ENCODE measurements at regions not wholly inside any gene's neighbourhood (a gene's known extent, or its start where the extent isn't known, plus 50 kb on each side); places are given as distances from the start of the nearest gene placed in this dataset.

DNA sequence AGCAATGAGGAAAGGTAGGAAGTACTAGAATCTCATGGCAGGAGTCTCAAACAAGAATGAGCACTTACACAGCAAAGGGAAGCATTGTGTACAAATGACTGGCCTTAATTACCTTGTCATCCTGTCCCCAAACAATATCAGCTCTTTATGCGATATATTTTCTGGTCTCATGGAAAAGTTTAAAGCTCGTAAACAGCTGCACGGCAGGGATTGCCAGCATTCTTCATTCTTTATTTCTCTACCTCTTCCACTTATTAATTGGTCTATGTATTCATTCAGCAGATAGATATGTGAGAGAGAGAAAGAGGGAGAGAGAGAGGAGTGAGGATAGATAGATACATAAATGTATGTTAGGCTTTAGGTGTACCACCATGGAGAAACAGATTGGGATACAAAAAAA, 155.8 kb upstream of the FAT4 start:
- no peak for ATAC-seq
- TF ChIP-seq TOX (CRISPR knock-in tag; IDR thresholded peaks at IDR 0.05; ENCODE audit: borderline replicate concordance) (no peak), GLIS3 (CRISPR knock-in tag; IDR thresholded peaks at IDR 0.05) (no peak), CREB5 (CRISPR knock-in tag; IDR thresholded peaks at IDR 0.05; ENCODE audit: low read depth) (no peak)

DNA sequence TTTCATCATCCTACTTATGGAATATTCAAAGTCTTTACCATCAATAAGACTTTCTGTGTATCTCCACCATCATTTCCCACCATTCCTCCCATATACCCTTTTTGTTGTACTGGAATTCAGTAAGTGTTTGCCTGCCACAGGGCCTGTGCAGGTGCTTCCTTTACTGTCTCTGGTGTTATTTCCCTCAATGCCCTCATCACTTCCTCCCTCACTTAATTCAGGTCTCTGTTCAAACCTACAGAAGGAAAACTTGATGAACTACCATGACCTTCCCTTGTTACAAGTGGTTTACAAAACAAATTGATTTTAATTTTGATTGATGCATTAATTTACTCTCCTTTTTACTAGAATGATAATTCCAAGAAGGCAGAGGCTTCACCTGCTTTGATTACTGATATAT, 159.5 kb upstream of the FAT4 start:
- TF ChIP-seq, protein P1, sequence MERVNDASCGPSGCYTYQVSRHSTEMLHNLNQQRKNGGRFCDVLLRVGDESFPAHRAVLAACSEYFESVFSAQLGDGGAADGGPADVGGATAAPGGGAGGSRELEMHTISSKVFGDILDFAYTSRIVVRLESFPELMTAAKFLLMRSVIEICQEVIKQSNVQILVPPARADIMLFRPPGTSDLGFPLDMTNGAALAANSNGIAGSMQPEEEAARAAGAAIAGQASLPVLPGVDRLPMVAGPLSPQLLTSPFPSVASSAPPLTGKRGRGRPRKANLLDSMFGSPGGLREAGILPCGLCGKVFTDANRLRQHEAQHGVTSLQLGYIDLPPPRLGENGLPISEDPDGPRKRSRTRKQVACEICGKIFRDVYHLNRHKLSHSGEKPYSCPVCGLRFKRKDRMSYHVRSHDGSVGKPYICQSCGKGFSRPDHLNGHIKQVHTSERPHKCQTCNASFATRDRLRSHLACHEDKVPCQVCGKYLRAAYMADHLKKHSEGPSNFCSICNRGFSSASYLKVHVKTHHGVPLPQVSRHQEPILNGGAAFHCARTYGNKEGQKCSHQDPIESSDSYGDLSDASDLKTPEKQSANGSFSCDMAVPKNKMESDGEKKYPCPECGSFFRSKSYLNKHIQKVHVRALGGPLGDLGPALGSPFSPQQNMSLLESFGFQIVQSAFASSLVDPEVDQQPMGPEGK (CRISPR knock-in tag; IDR thresholded peaks at IDR 0.05; ENCODE audit: borderline replicate concordance): no peak
- TF ChIP-seq ZNF70 (CRISPR knock-in tag; IDR thresholded peaks at IDR 0.05) (no peak), ZNF8 (CRISPR knock-in tag; IDR thresholded peaks at IDR 0.05) (no peak), CSRNP3 (CRISPR knock-in tag; IDR thresholded peaks at IDR 0.05) (no peak), BACH2 (CRISPR knock-in tag; IDR thresholded peaks at IDR 0.05; ENCODE audit: borderline replicate concordance) (no peak), ARNTL (CRISPR knock-in tag; IDR thresholded peaks at IDR 0.05; ENCODE audit: borderline replicate concordance, low read depth) (no peak), PPARA (CRISPR knock-in tag; IDR thresholded peaks at IDR 0.05; ENCODE audit: borderline replicate concordance) (no peak), TSHZ2 (CRISPR knock-in tag; IDR thresholded peaks at IDR 0.05) (no peak), ZFP3 (CRISPR knock-in tag; IDR thresholded peaks at IDR 0.05) (no peak), TCF4 (CRISPR knock-in tag; IDR thresholded peaks at IDR 0.05; ENCODE audit: borderline replicate concordance) (no peak), CREB5 (CRISPR knock-in tag; IDR thresholded peaks at IDR 0.05; ENCODE audit: low read depth) (no peak), POU6F1 (CRISPR knock-in tag; IDR thresholded peaks at IDR 0.05; ENCODE audit: borderline replicate concordance, low read depth) (no peak), CSDC2 (CRISPR knock-in tag; IDR thresholded peaks at IDR 0.05) (no peak), TOX (CRISPR knock-in tag; IDR thresholded peaks at IDR 0.05; ENCODE audit: borderline replicate concordance) (no peak), RARB (CRISPR knock-in tag; IDR thresholded peaks at IDR 0.05) (no peak), ZNF565 (CRISPR knock-in tag; conservative IDR thresholded peaks at IDR 0.05; ENCODE audit: low read depth) (no peak), OSR1 (CRISPR knock-in tag; IDR thresholded peaks at IDR 0.05) (no peak), SNAI2 (CRISPR knock-in tag; IDR thresholded peaks at IDR 0.05) (no peak), ISL1 (CRISPR knock-in tag; IDR thresholded peaks at IDR 0.05) (no peak)
- no peak for ATAC-seq

DNA sequence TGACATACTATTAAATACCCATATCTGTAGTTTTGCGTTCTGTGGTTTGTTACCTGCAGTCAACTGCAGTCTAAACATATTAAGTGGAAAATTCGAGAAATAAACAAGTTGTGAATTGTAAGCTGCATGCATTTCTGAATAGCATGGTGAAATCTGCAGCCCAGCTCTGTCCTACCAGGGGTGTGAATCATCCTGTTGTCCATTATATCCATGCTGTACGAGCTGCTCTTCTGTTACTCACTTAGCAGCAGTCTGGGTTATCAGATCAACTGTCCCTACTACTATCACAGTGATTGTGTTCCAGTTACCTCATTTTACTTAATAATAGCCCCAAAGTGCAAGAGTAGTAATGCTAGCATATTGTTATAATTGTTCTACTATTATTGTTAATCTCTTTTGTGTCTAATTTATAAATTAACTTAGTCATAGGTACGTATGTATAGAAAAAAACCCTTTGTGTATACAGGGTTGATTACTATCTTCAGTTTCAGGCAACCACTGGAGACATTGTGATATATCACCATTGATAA, 173.7 kb upstream of the FAT4 start:
- TF ChIP-seq ISL1 (CRISPR knock-in tag; IDR thresholded peaks at IDR 0.05) (peak; percentile 32; the same call in 1 of the 2 replicates), TCF4 (CRISPR knock-in tag; IDR thresholded peaks at IDR 0.05; ENCODE audit: borderline replicate concordance) (no peak)
- ATAC-seq: peak; percentile 96
